ENCODE measurements at regions not wholly inside any gene's neighbourhood (a gene's known extent, or its start where the extent isn't known, plus 50 kb on each side); places are given as distances from the start of the nearest gene placed in this dataset.
"Not testable (repeated sequence)": the region's sequence is repeated elsewhere in the genome, so short reads cannot be mapped to it uniquely, and the experiment has no call there.

- no peak for TF ChIP-seq RARB (CRISPR knock-in tag; IDR thresholded peaks at IDR 0.05)
- no peak for TF ChIP-seq ZFP3 (CRISPR knock-in tag; IDR thresholded peaks at IDR 0.05)
- TF ChIP-seq BACH2 (CRISPR knock-in tag; IDR thresholded peaks at IDR 0.05; ENCODE audit: borderline replicate concordance): no peak
- no peak for TF ChIP-seq CREB5 (CRISPR knock-in tag; IDR thresholded peaks at IDR 0.05; ENCODE audit: low read depth)
- TF ChIP-seq ESRRG (CRISPR knock-in tag; IDR thresholded peaks at IDR 0.05): no peak
- no peak for TF ChIP-seq ARNTL (CRISPR knock-in tag; IDR thresholded peaks at IDR 0.05; ENCODE audit: borderline replicate concordance, low read depth)
- TF ChIP-seq GLIS3 (CRISPR knock-in tag; IDR thresholded peaks at IDR 0.05): no peak
- no peak for TF ChIP-seq TOX (CRISPR knock-in tag; IDR thresholded peaks at IDR 0.05; ENCODE audit: borderline replicate concordance)
- TF ChIP-seq POU6F1 (CRISPR knock-in tag; IDR thresholded peaks at IDR 0.05; ENCODE audit: borderline replicate concordance, low read depth): no peak
- no peak for TF ChIP-seq ISL1 (CRISPR knock-in tag; IDR thresholded peaks at IDR 0.05)
- no peak for TF ChIP-seq ZC3H10 (CRISPR knock-in tag; IDR thresholded peaks at IDR 0.05)
- no peak for TF ChIP-seq CSDC2 (CRISPR knock-in tag; IDR thresholded peaks at IDR 0.05)
- no peak for TF ChIP-seq SNAI2 (CRISPR knock-in tag; IDR thresholded peaks at IDR 0.05)
- TF ChIP-seq PPARA (CRISPR knock-in tag; IDR thresholded peaks at IDR 0.05; ENCODE audit: borderline replicate concordance): no peak
- TF ChIP-seq TSHZ2 (CRISPR knock-in tag; IDR thresholded peaks at IDR 0.05): no peak
- ATAC-seq: no peak
These were observed 226.3 kb upstream of the RGS17 start for GRCh38 chr6:153357391-153357790.

GRCh38 chr6:153340568-153340967, 209.5 kb upstream of the RGS17 start:
- ATAC-seq: no peak
- TF ChIP-seq ZC3H10 (CRISPR knock-in tag; IDR thresholded peaks at IDR 0.05): no peak
- TF ChIP-seq ISL1 (CRISPR knock-in tag; IDR thresholded peaks at IDR 0.05): peak; percentile 71

- no peak for ATAC-seq
- no peak for TF ChIP-seq ZFP30 (CRISPR knock-in tag; IDR thresholded peaks at IDR 0.05)
- no peak for TF ChIP-seq PPARA (CRISPR knock-in tag; IDR thresholded peaks at IDR 0.05; ENCODE audit: borderline replicate concordance)
These were observed 203.0 kb upstream of the RGS17 start for GRCh38 chr6:153334121-153334520.

GRCh38 chr6:153331221-153331620, 200.1 kb upstream of the RGS17 start:
- not testable (repeated sequence) for ATAC-seq

GRCh38 chr6:153328194-153328593, 197.1 kb upstream of the RGS17 start:
- TF ChIP-seq ZNF8 (CRISPR knock-in tag; IDR thresholded peaks at IDR 0.05) (no peak), SNAI2 (CRISPR knock-in tag; IDR thresholded peaks at IDR 0.05) (no peak), ZFP30 (CRISPR knock-in tag; IDR thresholded peaks at IDR 0.05) (no peak), ZNF70 (CRISPR knock-in tag; IDR thresholded peaks at IDR 0.05) (no peak), BACH2 (CRISPR knock-in tag; IDR thresholded peaks at IDR 0.05; ENCODE audit: borderline replicate concordance) (no peak), TCF4 (CRISPR knock-in tag; IDR thresholded peaks at IDR 0.05; ENCODE audit: borderline replicate concordance) (no peak), OSR1 (CRISPR knock-in tag; IDR thresholded peaks at IDR 0.05) (no peak), POU6F1 (CRISPR knock-in tag; IDR thresholded peaks at IDR 0.05; ENCODE audit: borderline replicate concordance, low read depth) (no peak), PPARA (CRISPR knock-in tag; IDR thresholded peaks at IDR 0.05; ENCODE audit: borderline replicate concordance) (no peak), ZNF565 (CRISPR knock-in tag; conservative IDR thresholded peaks at IDR 0.05; ENCODE audit: low read depth) (no peak), TOX (CRISPR knock-in tag; IDR thresholded peaks at IDR 0.05; ENCODE audit: borderline replicate concordance) (no peak)
- no peak for ATAC-seq
